GM18499 (cell line): ENCODE measurements at regions not wholly inside any gene's neighbourhood (a gene's known extent, or its start where the extent isn't known, plus 50 kb on each side); places are given as distances from the start of the nearest gene placed in this dataset.
"Not testable (repeated sequence)": the region's sequence is repeated elsewhere in the genome, so short reads cannot be mapped to it uniquely, and the experiment has no call there.

Source experiments
- ATAC-seq: cut with Tn5 transposase; IDR thresholded peaks from one replicate; pipeline ENCODE4 v1.9.1; 2021; ENCODE audit warnings: moderate number of reproducible peaks; ENCODE audit not compliant: insufficient read depth, unreplicated experiment

DNA sequence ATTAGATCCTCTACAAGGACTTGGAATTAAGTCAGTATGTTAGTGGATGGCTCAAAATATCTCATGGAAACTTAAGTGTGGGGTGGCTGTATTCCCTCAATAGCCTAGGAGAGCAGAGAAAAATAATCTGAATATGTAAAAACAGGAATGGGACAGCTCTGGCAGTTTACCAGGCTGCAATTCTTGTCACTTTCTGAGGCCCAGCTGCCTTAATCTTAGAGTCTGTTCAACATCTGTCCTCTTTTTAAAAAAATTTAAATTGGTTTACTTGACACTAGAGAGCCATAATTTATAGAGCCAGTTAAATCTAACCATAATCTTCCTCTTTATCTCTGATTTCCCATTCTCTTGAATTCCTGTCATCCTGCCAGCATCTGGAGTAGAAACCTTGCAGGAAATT lies 109.2 kb upstream of the CXCL13 start:
- no peak for ATAC-seq

DNA sequence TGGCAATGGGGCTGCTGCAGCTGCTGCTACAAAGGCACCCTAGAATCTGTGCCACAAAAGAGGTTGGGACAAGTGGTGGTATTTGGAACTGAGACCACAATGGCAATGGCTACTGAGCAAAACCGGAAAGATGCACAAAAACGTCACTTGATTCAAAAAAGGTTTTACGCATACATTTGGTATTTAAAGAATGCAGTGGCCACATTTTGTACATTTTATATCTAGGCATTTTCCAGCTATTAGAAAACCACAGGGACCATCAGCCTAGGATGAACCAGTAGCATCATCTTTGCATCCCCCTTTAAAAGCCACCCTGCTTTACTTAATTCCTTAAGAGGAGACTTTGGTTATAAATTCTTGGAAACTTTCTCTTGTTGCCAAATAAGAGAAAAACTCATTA lies 104.8 kb upstream of the CXCL13 start:
- ATAC-seq = no peak

DNA sequence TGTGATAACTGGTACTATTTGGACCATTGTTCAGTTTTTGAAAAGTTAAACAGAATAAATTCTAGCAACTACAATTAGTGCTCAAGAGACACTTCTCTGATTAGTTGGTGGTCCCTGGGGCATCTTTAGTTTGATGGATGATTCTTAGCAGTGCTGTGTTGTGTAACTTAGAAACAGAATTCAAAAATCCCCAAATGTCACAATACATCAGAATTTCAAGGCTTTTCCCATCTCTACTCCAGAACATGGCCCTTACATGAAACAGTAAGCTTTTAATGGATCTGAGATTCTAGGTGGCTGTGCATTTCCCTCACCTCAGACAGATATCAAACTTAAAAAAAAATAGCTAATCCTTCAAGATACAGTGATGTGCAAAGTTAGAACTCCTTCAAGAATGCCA lies 104.4 kb upstream of the CXCL13 start:
- no peak for ATAC-seq

DNA sequence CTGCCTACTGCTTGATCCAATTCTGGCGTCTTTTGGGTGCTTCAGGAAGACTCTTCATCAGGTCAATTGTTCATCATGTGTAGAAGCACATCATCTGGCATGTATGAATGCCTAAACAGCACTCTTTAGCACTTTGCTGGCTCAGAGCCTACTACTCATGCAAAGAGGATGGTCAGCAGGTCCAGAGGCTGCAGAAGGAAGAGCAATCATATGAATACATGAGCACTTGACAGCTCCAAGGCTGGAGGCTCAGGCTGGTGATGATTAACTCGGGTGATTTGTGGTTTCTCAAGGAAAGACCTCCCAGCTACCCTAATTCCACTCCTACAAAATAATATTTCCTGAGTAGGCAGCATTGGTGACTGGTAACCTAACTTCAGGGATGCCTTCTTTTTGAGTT lies 103.8 kb upstream of the CXCL13 start:
- ATAC-seq = no peak

DNA sequence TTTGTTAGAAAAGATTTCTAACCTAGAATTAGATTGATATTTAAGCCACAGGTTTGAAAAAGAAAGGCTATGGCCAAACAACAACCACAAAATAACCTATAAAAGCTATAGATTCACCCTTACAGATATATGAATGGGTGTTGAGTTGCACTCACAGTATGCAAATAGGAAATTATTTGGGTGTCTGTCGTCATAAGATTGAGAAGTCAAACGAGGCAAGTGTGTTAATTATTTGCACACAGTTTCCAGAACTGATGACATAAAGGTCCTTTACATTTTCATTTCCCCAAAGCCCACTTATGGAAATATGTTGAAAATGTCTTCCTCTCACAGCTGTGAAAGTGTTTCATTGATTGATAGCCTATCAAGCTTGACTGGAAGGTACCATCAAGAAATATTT lies 101.2 kb upstream of the CXCL13 start:
- ATAC-seq = no peak

DNA sequence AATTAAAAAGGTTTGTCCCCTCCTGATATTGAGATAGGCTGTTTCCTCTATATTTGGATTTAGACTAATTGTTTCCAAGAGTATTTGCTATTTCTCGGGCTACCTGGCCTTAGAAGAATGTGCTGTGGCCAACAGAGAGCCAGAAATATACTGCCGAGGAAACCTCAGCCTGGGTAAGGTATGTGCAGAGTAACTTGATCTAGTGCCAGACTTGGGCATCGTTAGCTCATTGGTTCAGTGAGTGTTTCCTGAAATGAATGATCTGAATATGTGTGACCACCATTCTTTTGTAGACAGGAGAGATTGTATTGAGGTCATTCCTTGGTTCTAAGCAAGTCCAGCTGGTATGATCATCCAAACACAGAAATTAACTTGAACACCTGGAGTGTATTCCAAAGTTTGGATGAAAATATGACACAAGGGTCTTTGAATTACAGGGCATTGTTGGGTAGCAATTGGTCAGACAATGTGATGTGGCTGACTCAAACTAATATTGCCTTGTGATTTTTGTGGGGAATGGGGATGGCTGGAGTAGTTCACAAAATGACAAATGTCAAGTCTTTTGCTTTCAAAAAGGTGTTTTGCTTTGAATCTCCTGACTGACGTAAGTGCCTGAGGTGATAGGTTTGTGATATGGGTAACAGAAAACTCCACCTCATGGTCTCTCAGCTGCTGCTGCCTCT lies 100.2 kb upstream of the CXCL13 start:
- no peak for ATAC-seq

DNA sequence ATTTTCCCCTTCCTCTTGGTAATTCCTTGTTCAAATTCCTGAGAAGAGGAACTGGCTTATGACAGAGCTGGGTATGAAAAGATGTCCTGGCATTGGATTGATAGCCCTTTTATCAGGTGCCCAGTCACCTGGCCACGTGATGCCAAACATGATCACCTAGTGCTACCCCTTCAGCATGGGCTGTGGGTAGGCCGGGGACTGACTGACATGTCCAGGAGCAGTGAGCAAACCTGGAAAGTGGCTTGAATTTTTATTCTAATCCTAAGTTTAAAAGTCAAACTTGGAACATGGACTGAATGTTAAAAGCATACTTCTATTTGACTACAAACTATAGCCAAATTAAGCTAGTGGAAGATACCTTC lies 99.7 kb upstream of the CXCL13 start:
- ATAC-seq = no peak

DNA sequence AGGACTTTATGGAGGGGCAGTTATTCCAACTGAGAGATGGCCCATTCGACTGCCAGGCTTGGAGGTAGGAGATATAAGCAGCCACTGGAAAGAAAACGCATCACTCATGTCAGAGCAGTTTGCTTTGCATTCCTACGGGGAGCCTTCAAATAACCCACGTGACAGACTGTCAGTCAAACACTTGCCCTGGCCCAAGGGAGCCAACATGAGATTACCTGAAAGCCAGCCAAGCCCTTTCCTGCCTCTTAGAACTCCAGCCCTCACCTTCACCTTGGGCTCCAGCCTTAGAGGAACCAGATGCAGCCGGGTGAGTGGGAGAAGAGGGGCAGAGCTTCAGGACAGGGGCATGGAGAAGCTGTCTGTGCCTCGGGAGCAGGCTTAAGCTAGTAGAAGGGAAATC lies 95.3 kb upstream of the CXCL13 start:
- no peak for ATAC-seq

DNA sequence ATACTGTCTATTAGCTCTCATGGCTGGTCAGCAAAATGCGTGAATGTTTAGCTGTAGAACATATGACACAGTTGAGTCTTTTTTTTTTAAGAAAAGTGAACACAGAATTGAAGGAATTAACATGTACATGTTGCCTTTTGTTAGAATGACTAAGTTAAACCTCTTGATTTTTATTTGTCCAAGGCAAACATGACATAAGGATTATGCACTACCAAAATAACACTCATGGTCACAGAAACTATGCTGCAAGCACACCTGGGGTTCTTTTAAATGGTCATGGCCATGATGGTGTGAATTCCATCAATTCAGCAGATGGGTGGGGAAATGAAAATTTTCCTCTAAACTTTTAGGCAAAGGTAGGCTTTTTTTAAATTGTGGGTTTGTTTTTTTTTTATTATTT lies 80.1 kb upstream of the CXCL13 start:
- no peak for ATAC-seq

DNA sequence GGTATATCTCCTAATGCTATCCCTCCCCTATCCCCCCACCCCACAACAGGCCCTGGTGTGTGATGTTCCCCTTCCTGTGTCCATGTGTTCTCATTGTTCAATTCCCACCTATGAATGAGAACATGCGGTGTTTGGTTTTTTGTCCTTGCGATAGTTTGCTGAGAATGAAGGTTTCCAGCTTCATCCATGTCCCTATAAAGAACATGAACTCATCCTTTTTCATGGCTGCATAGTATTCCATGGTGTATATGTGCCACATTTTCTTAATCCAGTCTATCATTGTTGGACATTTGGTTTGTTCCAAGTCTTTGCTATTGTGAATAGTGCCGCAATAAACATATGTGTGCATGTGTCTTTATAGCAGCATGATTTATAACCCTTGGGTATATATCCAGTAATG lies 77.7 kb upstream of the CXCL13 start:
- ATAC-seq = not testable (repeated sequence)

DNA sequence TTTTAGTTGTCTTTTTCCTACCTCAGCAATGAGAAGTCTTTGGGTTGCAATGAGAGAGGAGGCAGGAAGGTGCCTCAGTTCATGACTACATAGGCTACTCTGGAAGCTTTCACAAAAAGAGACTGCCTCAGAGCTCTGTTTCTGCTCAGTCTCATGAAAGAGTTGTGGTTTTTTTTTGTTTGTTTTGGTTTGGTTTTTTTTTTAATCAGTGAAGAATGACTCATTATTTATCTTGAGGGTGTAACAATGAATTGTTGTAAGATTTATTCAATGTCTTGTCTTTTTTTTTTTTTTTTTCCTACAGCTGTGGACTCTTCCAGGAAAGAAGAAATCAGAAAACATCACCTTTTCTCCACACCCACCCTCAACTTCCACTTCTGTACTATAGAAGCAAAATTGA lies 67.5 kb upstream of the CXCL13 start:
- no peak for ATAC-seq

DNA sequence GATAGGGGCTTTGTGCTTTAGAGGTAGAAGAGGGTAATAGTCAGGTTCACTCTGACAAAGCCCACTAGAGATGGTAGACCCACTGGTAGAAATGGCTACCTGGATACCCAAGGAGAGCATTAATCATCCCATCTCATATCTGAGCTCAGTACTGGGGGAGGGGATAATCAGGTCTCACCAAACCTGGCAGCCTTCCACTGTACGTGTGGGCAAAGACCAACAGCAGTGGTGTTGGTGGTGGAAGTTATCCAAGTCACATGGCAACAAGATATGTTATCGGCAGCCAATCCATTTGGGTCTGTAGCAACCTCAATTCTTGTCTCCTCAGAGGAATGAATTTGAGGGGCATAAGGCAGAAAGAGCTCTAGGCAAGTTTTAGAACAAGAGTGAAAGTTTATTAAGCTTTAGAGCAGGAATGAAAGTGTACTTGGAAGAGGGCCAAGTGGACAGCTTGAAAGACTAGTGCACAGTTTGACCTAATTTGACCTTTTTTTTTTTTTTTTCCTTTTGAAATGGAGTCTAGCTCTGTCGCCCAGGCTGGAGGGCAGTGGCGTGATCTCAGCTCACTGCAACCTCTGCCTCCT lies 67.0 kb upstream of the CXCL13 start:
- no peak for ATAC-seq
